Activated CD4-positive, alpha-beta T cell treated with anti-CD3 and anti-CD28 coated beads, Interleukin-2, amount 10 ng/mL, durations not matched to agents 7 days and 5 days (primary cell): ENCODE measurements at regions not wholly inside any gene's neighbourhood (a gene's known extent, or its start where the extent isn't known, plus 50 kb on each side); places are given as distances from the start of the nearest gene placed in this dataset.

Source experiments
- CTCF ChIA-PET: fragments of 350-600 bp; sonication (Branson Sonifier 250); formaldehyde crosslinking; loops from one replicate; lab custom pipeline; 2021; ENCODE audit warnings: antibody characterized with exemption; lab: Charles Lee
- POLR2A ChIA-PET: fragments of 350-600 bp; sonication (Branson Sonifier 250); formaldehyde crosslinking; loops from one replicate; lab custom pipeline; 2021; ENCODE audit warnings: antibody characterized with exemption; lab: Charles Lee
- DNase-seq: peaks from one replicate; pipeline ENCODE4 v3.0.0-alpha.2; 2020
- H3K27ac Mint-ChIP-seq: one replicate; pipeline ENCODE4 v1.8.0; 2021; ENCODE audit warnings: mild to moderate bottlenecking, moderate library complexity, mixed read lengths
- H3K27me3 Mint-ChIP-seq: one replicate; pipeline ENCODE4 v1.8.0; 2021; ENCODE audit warnings: mixed read lengths
- H3K36me3 Mint-ChIP-seq: one replicate; pipeline ENCODE4 v1.8.0; 2021; ENCODE audit warnings: low read depth, mixed read lengths
- H3K4me1 Mint-ChIP-seq: one replicate; pipeline ENCODE4 v1.8.0; 2021; ENCODE audit warnings: mixed read lengths
- H3K4me3 Mint-ChIP-seq: one replicate; pipeline ENCODE4 v1.8.0; 2021; ENCODE audit warnings: mild to moderate bottlenecking, moderate library complexity, mixed read lengths
- H3K9me3 Mint-ChIP-seq: one replicate; pipeline ENCODE4 v1.8.0; 2021; ENCODE audit warnings: mixed read lengths

DNA sequence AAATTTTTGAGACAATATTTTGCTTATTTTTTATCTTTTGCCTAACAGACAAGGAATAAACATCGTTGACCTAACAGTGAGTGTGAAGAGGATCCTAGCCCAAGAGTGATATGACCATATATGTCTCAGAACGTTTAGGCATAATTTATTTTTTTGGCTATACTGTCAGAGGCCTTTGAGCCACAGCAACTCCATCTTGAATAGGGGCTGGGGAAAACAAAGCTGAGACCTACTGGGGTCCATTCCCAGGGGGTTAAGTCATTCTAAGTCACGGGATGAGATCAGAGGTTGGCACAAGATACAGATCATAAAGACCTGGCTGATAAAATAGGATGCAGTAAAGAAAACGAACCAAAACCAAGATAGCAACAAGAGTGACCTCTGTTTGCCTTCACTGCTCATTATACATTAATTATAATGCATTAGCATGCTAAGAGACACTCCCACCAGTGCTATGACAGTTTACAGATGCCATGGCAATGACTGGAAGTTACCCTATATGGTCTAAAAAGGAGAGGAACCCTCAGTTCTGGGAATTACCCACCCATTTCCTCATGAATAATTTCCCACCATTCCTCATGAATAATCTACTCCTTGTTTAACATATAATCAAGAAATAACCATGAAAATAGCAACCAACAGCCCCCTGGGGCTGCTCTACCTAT lies 510.9 kb upstream of the PCDH9 start:
- CTCF ChIA-PET: no interaction called here
- DNase-seq: no peak
- POLR2A ChIA-PET: no interaction called here
- no peaks in the 10 kb centered on the region for H3K36me3 Mint-ChIP-seq
- peaks cover 11% of the 10 kb centered on the region for H3K9me3 Mint-ChIP-seq
- no peaks in the 10 kb centered on the region for H3K4me1 Mint-ChIP-seq
- no peaks in the 10 kb centered on the region for H3K27me3 Mint-ChIP-seq
- H3K27ac Mint-ChIP-seq: no peak overlapping the region
- no peak overlapping the region for H3K4me3 Mint-ChIP-seq

DNA sequence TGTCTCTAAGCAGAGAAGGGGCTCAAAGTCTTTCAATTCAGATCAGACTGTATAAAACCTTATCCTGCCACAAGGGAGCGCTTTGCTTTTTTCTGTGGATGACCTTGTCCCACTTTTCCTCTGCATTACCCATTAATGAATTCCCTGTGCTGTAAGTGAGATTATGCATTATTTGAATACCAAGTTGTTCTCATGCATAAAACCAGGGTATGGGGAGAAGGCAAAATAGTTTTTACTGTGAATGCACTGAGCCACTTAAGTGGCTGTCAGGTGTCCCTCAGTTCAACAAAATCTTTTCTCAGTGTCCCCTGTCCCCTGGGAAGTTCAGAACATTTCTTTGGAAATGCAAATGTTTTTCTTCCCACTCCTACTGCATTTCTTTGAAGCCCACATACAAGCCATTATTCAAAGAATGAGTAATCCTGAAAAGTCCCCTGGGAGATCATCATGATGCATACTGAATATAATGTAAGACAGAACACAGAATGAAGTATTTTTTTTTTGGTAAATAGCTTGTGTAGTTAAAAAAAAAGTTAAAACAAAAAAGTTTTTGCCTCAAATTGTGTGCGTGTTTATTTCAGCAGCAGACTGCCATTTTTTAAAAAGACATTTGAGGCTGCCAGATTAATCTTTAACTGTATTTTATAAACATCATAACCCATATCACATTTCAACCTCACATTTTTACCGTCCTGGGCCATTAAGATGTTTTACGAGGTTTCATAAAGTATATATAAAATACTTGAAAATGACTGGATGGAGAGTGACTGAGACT lies 506.7 kb upstream of the PCDH9 start:
- H3K27ac Mint-ChIP-seq: no peak overlapping the region
- H3K4me1 Mint-ChIP-seq: no peaks in the 10 kb centered on the region
- peaks cover 8% of the 10 kb centered on the region for H3K9me3 Mint-ChIP-seq
- H3K4me3 Mint-ChIP-seq: no peak overlapping the region
- ChIA-PET POLR2A (no interaction called here), CTCF (no interaction called here)
- DNase-seq: no peak
- no peaks in the 10 kb centered on the region for H3K36me3 Mint-ChIP-seq
- no peaks in the 10 kb centered on the region for H3K27me3 Mint-ChIP-seq

DNA sequence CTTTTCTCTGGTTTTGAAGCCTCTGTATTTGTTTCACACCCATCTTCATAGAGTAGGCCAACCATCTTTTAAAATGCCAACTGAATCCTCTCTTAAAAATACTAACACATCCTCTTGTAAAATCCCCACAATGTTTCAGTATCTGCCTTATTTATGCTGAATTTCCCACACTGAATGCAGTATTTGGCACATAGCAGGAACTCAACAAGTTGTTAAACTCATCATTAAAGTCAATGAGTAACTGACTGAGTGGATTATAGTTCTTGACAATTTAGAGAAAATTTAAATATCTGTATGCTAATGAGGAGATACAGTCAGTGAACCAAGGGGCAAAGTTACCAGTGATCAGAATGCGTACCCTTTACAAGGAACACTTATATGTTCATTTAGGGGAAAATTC lies 505.5 kb upstream of the PCDH9 start:
- Mint-ChIP-seq H3K4me1 (no peaks in the 10 kb centered on the region), H3K27ac (no peak overlapping the region), H3K27me3 (no peaks in the 10 kb centered on the region), H3K4me3 (no peak overlapping the region), H3K9me3 (peaks cover 8% of the 10 kb centered on the region), H3K36me3 (no peaks in the 10 kb centered on the region)
- CTCF ChIA-PET: no interaction called here
- POLR2A ChIA-PET: no interaction called here
- no peak for DNase-seq

DNA sequence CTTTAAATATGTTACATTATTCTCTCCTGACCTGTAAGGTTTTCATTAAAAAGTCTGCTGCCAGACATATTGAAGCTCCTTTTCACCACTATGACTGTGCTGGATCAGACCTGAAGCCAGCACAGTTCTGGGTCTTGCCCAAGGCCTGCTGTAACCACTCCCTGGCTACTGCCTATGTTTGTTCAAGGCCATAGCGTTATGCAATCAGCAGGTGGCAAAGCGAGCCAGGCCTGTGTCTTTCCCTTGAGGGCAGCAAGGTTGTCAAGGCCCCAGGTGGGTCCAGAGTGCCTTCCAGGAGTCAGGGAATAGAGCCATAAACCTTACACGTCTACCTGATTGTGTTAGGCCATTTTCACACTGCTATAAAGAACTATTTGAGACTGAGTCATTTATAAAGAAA lies 496.8 kb upstream of the PCDH9 start:
- Mint-ChIP-seq H3K4me1 (no peaks in the 10 kb centered on the region), H3K27ac (no peak overlapping the region), H3K36me3 (no peaks in the 10 kb centered on the region), H3K4me3 (no peak overlapping the region), H3K9me3 (peaks cover 17% of the 10 kb centered on the region), H3K27me3 (no peaks in the 10 kb centered on the region)
- CTCF ChIA-PET: no interaction called here
- POLR2A ChIA-PET: no interaction called here
- no peak for DNase-seq

DNA sequence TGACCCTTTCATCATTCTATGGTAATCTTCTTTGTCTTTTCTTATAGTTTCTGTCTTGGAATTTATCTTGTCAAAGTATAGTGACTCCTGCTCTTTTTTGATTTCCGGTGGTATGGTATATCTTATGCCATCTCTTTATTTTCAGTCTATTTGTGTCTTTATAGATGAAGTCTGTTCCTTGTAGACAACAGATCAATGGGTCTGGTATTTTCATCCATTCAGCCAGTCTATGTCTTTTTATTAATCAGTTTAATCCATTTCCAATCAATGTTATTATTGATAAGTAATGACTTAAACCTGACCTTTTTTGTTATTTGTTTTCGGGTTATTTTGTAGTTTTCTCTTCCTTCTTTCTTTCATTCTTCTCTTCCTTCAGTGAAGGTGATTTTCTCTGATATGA lies 495.9 kb upstream of the PCDH9 start:
- CTCF ChIA-PET: no interaction called here
- no peaks in the 10 kb centered on the region for H3K4me1 Mint-ChIP-seq
- no peak overlapping the region for H3K27ac Mint-ChIP-seq
- H3K27me3 Mint-ChIP-seq: no peaks in the 10 kb centered on the region
- no peak for DNase-seq
- no peaks in the 10 kb centered on the region for H3K36me3 Mint-ChIP-seq
- H3K9me3 Mint-ChIP-seq: peaks cover 20% of the 10 kb centered on the region
- POLR2A ChIA-PET: no interaction called here
- no peak overlapping the region for H3K4me3 Mint-ChIP-seq

DNA sequence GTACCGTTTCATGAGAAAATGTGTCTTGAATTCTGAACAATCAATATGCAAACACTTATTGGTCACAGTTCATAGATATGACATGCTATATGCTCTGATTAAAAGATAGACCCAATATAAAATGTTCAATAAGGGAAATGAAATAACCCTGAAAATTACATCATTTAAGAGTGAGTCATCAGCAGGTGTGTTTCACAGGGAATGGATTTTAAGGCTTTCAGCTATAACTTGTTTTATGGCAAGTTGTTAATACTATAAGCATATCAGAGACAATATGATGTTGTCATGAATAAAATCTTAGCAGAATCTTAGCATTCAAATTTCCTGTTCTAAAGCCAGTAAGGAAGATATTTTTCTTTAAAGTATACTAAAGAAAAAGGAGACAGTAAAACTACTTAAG lies 483.4 kb upstream of the PCDH9 start:
- no peaks in the 10 kb centered on the region for H3K36me3 Mint-ChIP-seq
- DNase-seq: no peak
- CTCF ChIA-PET: no interaction called here
- H3K9me3 Mint-ChIP-seq: peaks cover 18% of the 10 kb centered on the region
- H3K27me3 Mint-ChIP-seq: no peaks in the 10 kb centered on the region
- no peak overlapping the region for H3K27ac Mint-ChIP-seq
- H3K4me1 Mint-ChIP-seq: no peaks in the 10 kb centered on the region
- POLR2A ChIA-PET: no interaction called here
- no peak overlapping the region for H3K4me3 Mint-ChIP-seq

DNA sequence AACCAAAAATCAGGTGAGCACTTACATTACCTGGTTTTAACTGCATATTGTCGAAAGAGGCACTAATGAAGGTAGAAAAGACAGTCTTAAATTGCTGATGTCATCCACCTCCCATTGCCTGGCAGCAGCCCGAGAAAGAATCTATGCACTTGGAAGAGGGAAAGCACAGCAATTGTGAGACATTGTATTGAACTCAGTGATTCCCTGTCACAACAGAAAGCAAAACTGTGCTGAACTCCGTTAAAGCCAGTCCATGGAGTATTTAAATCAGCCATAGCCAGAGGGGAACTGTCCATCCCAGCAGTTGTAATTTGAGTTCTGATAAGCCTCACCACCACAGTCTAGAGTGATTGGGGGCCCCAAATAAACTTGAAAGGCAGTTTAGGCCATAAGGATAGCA lies 466.6 kb upstream of the PCDH9 start:
- no peak overlapping the region for H3K27ac Mint-ChIP-seq
- H3K36me3 Mint-ChIP-seq: no peaks in the 10 kb centered on the region
- peaks cover 4% of the 10 kb centered on the region for H3K9me3 Mint-ChIP-seq
- H3K27me3 Mint-ChIP-seq: no peaks in the 10 kb centered on the region
- CTCF ChIA-PET: no interaction called here
- DNase-seq: no peak
- no peaks in the 10 kb centered on the region for H3K4me1 Mint-ChIP-seq
- POLR2A ChIA-PET: no interaction called here
- no peak overlapping the region for H3K4me3 Mint-ChIP-seq

DNA sequence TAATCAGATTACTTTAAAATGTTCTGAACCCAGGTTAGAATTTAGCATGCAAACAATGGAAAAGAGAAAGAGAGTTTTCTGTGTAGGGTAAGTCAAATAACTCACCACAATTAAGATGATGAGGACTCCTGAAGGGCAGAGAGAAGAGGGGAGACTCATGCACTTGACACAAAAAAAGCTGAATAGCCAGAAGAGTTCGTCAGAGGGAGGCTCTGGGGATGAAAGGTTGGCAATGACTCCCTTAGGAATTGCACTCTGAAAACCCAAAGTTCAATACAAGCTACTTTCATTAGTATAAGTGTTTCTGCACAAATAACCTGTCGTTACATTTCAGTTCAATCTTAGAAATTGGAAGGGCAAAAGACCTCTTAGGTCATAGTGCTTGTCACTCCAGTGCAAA lies 434.4 kb upstream of the PCDH9 start:
- Mint-ChIP-seq H3K27ac (no peak overlapping the region), H3K27me3 (no peaks in the 10 kb centered on the region), H3K36me3 (no peaks in the 10 kb centered on the region), H3K4me1 (no peaks in the 10 kb centered on the region), H3K4me3 (no peak overlapping the region), H3K9me3 (peaks cover 2% of the 10 kb centered on the region)
- CTCF ChIA-PET: no interaction called here
- POLR2A ChIA-PET: no interaction called here
- no peak for DNase-seq

DNA sequence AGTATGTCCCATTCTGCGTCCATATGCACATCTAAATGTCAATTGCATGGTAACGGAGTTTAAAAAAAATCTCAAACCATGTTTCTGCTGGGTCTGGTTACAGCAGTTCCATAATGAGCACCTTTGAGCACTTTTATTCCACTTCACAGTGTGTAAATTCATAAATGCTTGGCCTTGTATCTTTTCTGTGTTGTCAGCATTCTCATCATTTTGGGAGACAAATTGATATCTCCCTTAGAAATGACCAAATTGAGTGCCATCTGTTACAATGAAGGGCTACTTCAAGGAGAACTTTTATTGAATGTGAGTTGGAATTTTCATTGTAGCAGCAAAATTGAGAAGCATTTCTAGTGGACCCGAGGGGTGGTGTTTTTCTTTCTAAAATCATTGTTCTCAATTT lies 432.9 kb upstream of the PCDH9 start:
- Mint-ChIP-seq H3K27ac (no peak overlapping the region), H3K9me3 (peaks cover 2% of the 10 kb centered on the region), H3K36me3 (no peaks in the 10 kb centered on the region), H3K4me3 (no peak overlapping the region), H3K4me1 (no peaks in the 10 kb centered on the region), H3K27me3 (no peaks in the 10 kb centered on the region)
- CTCF ChIA-PET: no interaction called here
- DNase-seq: no peak
- POLR2A ChIA-PET: no interaction called here

DNA sequence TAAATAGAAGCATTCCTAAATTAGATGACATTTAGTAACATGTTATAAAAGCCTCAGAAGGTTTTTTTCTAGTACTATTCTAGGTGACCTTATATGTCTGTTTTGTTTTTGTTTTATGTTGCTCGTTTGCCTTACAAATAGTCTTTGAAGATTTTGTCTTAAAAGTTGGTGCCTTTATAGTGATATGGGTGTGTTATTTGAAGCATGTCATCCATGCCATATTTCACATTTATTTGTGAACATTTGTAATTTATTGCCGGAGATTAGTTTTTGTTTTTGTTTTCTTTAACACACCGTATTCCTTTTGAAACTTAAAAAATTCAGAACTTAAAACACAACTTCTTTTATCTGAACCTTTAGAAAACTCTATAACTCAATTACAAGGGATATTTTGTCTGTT lies 422.8 kb upstream of the PCDH9 start:
- no peaks in the 10 kb centered on the region for H3K4me1 Mint-ChIP-seq
- H3K9me3 Mint-ChIP-seq: peaks cover 2% of the 10 kb centered on the region

DNA sequence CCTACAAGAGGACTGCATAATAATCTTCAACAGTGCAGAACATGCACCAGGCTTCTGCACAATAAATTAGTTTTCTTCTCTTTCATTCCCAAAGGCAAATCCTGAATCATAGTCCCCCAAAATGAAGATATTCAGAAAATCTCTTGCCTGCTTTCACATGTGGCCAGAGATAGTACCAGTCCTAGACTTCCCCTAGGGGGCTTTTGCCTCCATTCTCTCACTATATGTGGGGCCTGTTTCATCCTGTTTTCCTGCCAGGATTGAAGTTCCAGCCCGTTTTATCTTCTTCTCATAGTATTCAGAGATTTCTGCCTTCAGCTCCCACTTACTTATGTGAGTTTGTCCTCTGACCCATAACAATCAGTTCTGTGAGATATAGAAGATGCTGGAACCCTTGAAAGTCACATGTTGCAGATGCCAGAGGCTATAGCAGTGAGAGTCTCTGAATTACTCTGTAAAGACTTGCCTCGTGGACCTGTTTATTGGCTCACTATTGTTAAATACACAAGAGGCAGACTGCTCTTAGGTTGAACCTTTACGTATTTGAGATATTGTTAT lies 421.9 kb upstream of the PCDH9 start:
- DNase-seq: no peak
- no peaks in the 10 kb centered on the region for H3K36me3 Mint-ChIP-seq
- H3K27me3 Mint-ChIP-seq: no peaks in the 10 kb centered on the region
- no peak overlapping the region for H3K27ac Mint-ChIP-seq
- ChIA-PET CTCF (no interaction called here), POLR2A (no interaction called here)
- no peaks in the 10 kb centered on the region for H3K4me1 Mint-ChIP-seq
- H3K4me3 Mint-ChIP-seq: no peak overlapping the region
- peaks cover 2% of the 10 kb centered on the region for H3K9me3 Mint-ChIP-seq

More for the DNA sequence above, 422.8 kb upstream of the PCDH9 start:
- Mint-ChIP-seq H3K36me3 (no peaks in the 10 kb centered on the region), H3K27me3 (no peaks in the 10 kb centered on the region), H3K27ac (no peak overlapping the region), H3K4me3 (no peak overlapping the region)
- ChIA-PET POLR2A (no interaction called here), CTCF (no interaction called here)
- no peak for DNase-seq

DNA sequence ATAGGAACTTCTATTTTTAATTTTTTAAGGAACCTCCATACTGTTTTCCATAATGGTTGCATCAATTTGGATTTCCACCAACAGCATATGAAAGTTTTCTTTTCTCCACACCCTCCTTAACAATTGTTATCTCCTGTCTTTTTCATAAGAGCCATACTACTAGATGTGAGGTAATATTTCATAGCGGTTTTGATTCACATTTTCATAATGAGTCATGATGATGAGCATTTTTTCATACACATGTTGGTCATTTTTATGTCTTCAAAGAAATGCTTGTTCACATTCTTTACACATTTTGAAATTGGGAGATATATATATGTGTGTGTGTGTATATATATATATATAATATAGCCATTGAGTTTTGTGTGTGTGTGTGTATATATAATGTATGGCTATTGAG lies 420.3 kb upstream of the PCDH9 start:
- ChIA-PET CTCF (no interaction called here), POLR2A (no interaction called here)
- Mint-ChIP-seq H3K4me1 (no peaks in the 10 kb centered on the region), H3K27me3 (no peaks in the 10 kb centered on the region), H3K4me3 (no peak overlapping the region), H3K36me3 (no peaks in the 10 kb centered on the region), H3K9me3 (peaks cover 6% of the 10 kb centered on the region), H3K27ac (no peak overlapping the region)
- no peak for DNase-seq

DNA sequence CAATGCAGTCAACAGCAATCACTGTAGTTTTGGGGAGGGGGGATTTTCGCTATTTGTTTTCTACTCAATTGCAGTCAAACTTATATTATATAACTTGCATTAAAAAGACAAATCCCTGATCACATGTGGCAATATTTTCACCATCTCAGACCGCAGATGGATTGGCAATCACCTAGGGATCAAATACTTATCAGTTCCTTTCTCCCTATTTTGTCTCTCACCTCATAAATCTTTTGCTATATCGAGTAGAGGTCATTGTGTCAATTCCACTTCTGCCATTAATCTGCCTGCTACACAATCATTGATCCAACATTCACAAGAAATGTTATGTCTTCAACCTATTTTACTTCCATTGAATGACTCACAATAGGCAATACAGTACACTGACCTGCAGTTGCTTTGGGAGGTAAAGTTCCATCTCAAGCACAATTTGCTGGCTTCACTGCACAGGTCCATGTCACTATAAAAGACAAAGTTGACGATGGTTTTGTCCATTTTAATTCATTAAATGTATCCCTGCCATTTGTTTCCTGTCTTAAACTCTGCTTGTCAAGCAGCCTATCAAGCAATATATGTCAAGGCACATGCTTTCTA lies 415.8 kb upstream of the PCDH9 start:
- H3K9me3 Mint-ChIP-seq: peaks cover 10% of the 10 kb centered on the region
- no peaks in the 10 kb centered on the region for H3K36me3 Mint-ChIP-seq
- H3K27ac Mint-ChIP-seq: no peak overlapping the region
- POLR2A ChIA-PET: no interaction called here
- no peaks in the 10 kb centered on the region for H3K27me3 Mint-ChIP-seq
- H3K4me1 Mint-ChIP-seq: no peaks in the 10 kb centered on the region
- no peak overlapping the region for H3K4me3 Mint-ChIP-seq
- CTCF ChIA-PET: no interaction called here
- no peak for DNase-seq
